Kidney epithelial cell (primary cell): ENCODE measurements at regions not wholly inside any gene's neighbourhood (a gene's known extent, or its start where the extent isn't known, plus 50 kb on each side); places are given as distances from the start of the nearest gene placed in this dataset.

Experiments used
- DNase-seq: peaks from one replicate; pipeline ENCODE4 v3.0.0-alpha.2; 2010; ENCODE audit warnings: low read depth
- H3K27me3 ChIP-seq: 2 replicates; pipeline ENCODE4 v1.6.0; 2011; ENCODE audit warnings: low read length; ENCODE audit not compliant: control insufficient read depth, insufficient read depth
- H3K36me3 ChIP-seq: 2 replicates; pipeline ENCODE4 v1.5.1; 2011; ENCODE audit warnings: low read length; ENCODE audit not compliant: control insufficient read depth, insufficient read depth
- H3K4me3 ChIP-seq: 2 replicates; pipeline ENCODE4 v1.5.1; 2011; ENCODE audit warnings: low read depth, mild to moderate bottlenecking, control low read depth, low read length
- TF ChIP-seq, protein P1 (sequence below): IDR thresholded peaks from 2 replicates; pipeline ENCODE4 v1.5.1; 2011; ENCODE audit warnings: mild to moderate bottlenecking, moderate library complexity, low read length, control low read depth, inconsistent platforms; ENCODE audit not compliant: insufficient read depth, poor library complexity, severe bottlenecking

DNA sequence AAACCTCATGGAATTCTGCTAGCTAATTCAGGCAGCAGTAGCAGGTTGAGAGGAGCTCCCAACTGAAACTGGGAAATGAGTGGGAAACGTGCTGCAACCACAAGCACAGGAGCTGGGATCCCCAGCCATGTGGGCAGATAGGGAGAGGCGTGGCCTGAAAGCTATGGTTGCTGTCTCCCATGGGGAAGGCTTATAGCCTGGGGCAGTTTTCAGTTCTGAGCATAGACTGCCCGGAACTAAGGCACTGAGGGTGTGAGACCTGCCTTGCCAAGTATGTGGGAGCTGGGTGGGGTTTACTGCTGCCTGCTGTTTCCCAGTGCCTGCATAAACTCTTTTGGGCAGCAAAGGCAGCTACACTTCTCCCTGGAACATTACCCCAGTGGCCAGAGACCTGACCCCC lies 229.5 kb downstream of the TUSC7 start:
- no peak overlapping the region for H3K4me3 ChIP-seq
- DNase-seq, result no peak
- no peaks in the 10 kb centered on the region for H3K27me3 ChIP-seq
- TF ChIP-seq, protein P1, sequence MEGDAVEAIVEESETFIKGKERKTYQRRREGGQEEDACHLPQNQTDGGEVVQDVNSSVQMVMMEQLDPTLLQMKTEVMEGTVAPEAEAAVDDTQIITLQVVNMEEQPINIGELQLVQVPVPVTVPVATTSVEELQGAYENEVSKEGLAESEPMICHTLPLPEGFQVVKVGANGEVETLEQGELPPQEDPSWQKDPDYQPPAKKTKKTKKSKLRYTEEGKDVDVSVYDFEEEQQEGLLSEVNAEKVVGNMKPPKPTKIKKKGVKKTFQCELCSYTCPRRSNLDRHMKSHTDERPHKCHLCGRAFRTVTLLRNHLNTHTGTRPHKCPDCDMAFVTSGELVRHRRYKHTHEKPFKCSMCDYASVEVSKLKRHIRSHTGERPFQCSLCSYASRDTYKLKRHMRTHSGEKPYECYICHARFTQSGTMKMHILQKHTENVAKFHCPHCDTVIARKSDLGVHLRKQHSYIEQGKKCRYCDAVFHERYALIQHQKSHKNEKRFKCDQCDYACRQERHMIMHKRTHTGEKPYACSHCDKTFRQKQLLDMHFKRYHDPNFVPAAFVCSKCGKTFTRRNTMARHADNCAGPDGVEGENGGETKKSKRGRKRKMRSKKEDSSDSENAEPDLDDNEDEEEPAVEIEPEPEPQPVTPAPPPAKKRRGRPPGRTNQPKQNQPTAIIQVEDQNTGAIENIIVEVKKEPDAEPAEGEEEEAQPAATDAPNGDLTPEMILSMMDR, result no peak
- H3K36me3 ChIP-seq, result no peaks in the 10 kb centered on the region

GRCh38 chr3:116939550-116939949 lies 230.0 kb downstream of the TUSC7 start:
- Histone ChIP-seq H3K27me3 (no peaks in the 10 kb centered on the region), H3K4me3 (no peak overlapping the region), H3K36me3 (no peaks in the 10 kb centered on the region)
- TF ChIP-seq, protein P1, result no peak
- DNase-seq, result no peak

- Histone ChIP-seq H3K27me3 (no peaks in the 10 kb centered on the region), H3K36me3 (no peaks in the 10 kb centered on the region), H3K4me3 (no peak overlapping the region)
- TF ChIP-seq, protein P1, result no peak
- no peak for DNase-seq
These were observed 231.1 kb downstream of the TUSC7 start for GRCh38 chr3:116940719-116941118.

- TF ChIP-seq, protein P1, result no peak
- no peak for DNase-seq
- Histone ChIP-seq H3K4me3 (no peak overlapping the region), H3K36me3 (no peaks in the 10 kb centered on the region), H3K27me3 (no peaks in the 10 kb centered on the region)
These were observed 236.8 kb downstream of the TUSC7 start for GRCh38 chr3:116946376-116946775.

- TF ChIP-seq, protein P1, result no peak
- DNase-seq, result no peak
These were observed 237.6 kb downstream of the TUSC7 start for GRCh38 chr3:116947148-116947547.

DNA sequence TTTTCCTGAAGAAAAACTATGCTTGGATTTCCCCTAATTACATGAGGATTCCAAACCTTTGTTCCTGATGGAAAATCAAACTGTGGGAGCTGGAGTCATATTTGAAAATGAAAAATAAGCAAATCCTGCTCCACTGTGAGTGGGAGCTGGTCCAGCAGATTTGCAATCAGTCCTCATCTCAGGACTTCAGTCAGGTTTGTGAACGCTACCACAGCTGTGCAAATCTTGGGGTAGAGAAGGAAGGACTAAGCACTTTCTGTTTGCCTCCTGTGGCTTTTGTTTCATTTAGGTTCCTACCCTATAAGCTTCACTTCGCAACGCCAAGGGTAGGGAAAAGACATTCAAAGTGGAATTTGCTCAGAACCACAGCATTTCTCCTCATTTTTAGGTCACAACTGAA lies 238.2 kb downstream of the TUSC7 start:
- Histone ChIP-seq H3K36me3 (no peaks in the 10 kb centered on the region), H3K4me3 (no peak overlapping the region), H3K27me3 (no peaks in the 10 kb centered on the region)
- TF ChIP-seq, protein P1, result no peak
- DNase-seq, result no peak

More at GRCh38 chr3:116947148-116947547, 237.6 kb downstream of the TUSC7 start:
- Histone ChIP-seq H3K27me3 (no peaks in the 10 kb centered on the region), H3K4me3 (no peak overlapping the region), H3K36me3 (no peaks in the 10 kb centered on the region)
